Smooth muscle cell (in vitro differentiated cells): ENCODE measurements at regions not wholly inside any gene's neighbourhood (a gene's known extent, or its start where the extent isn't known, plus 50 kb on each side); places are given as distances from the start of the nearest gene placed in this dataset.

Source experiments
- DNase-seq: peaks from one replicate; lab custom pipeline; 2025; ENCODE audit not compliant: unreplicated experiment; lab: John Stamatoyannopoulos, UW
- H2AFZ ChIP-seq: fragments of 200-600 bp; sonication (generic); 2 replicates; pipeline ENCODE4 v1.6.0; 2016; ENCODE audit warnings: antibody characterized with exemption, low read depth, mild to moderate bottlenecking
- H3F3A ChIP-seq: fragments of 200-600 bp; sonication (generic); 2 replicates; pipeline ENCODE4 v1.6.0; 2017; ENCODE audit warnings: antibody characterized with exemption, low read depth
- H3K27ac ChIP-seq: fragments of 200-600 bp; sonication (generic); 2 replicates; pipeline ENCODE4 v1.5.1; 2016; ENCODE audit warnings: low read depth, mild to moderate bottlenecking
- H3K27me3 ChIP-seq: fragments of 200-600 bp; sonication (generic); 2 replicates; pipeline ENCODE4 v1.6.1; 2016; ENCODE audit warnings: low read depth, mild to moderate bottlenecking
- H3K36me3 ChIP-seq: fragments of 200-600 bp; sonication (generic); 2 replicates; pipeline ENCODE4 v1.5.1; 2016; ENCODE audit warnings: low read depth
- H3K4me1 ChIP-seq: fragments of 200-600 bp; sonication (generic); 2 replicates; pipeline ENCODE4 v1.5.1; 2016; ENCODE audit warnings: low read depth
- H3K4me2 ChIP-seq: fragments of 200-600 bp; sonication (generic); 2 replicates; pipeline ENCODE4 v1.6.0; 2016; ENCODE audit warnings: mild to moderate bottlenecking
- H3K4me3 ChIP-seq: fragments of 200-600 bp; sonication (generic); 2 replicates; pipeline ENCODE4 v1.5.1; 2016; ENCODE audit warnings: mild to moderate bottlenecking
- H3K79me2 ChIP-seq: fragments of 200-600 bp; sonication (generic); 2 replicates; pipeline ENCODE4 v1.6.0; 2016; ENCODE audit warnings: low read depth, mild to moderate bottlenecking
- H3K9ac ChIP-seq: fragments of 200-600 bp; sonication (generic); 2 replicates; pipeline ENCODE4 v1.6.0; 2016; ENCODE audit warnings: low read depth
- H3K9me3 ChIP-seq: fragments of 200-600 bp; sonication (generic); replicated peaks from 2 replicates; pipeline ENCODE4 v1.5.1; 2016; ENCODE audit warnings: low read depth
- H4K20me1 ChIP-seq: fragments of 200-600 bp; sonication (generic); 2 replicates; pipeline ENCODE4 v1.6.0; 2016; ENCODE audit warnings: low read depth
- WGBS: methylation state at CpG from one replicate; pipeline ENCODE4 v1.1.7; 2016; ENCODE audit warnings: low lambda C conversion rate; 5-methylcytosine and 5-hydroxymethylcytosine counted together
- TF ChIP-seq, protein P1 (sequence below): fragments of 200-600 bp; sonication (generic); IDR thresholded peaks from 2 replicates; pipeline ENCODE4 v1.5.1; 2017; ENCODE audit warnings: borderline replicate concordance, mild to moderate bottlenecking, antibody characterized with exemption; ENCODE audit not compliant: insufficient read depth, poor library complexity, severe bottlenecking

- H3K4me2 ChIP-seq = no peak overlapping the region
- no peaks in the 10 kb centered on the region for H3F3A ChIP-seq
- no peak overlapping the region for H2AFZ ChIP-seq
- no peaks in the 10 kb centered on the region for H3K27me3 ChIP-seq
- H3K4me1 ChIP-seq = peaks cover 6% of the 10 kb centered on the region
- H4K20me1 ChIP-seq = no peaks in the 10 kb centered on the region
- WGBS = 69% methylated on average over 14 of the region's 14 CpGs
- H3K79me2 ChIP-seq = no peaks in the 10 kb centered on the region
- H3K4me3 ChIP-seq = no peak overlapping the region
- no peak overlapping the region for H3K27ac ChIP-seq
- no peak overlapping the region for H3K9ac ChIP-seq
- H3K36me3 ChIP-seq = no peaks in the 10 kb centered on the region
- no peaks in the 10 kb centered on the region for H3K9me3 ChIP-seq
- TF ChIP-seq, protein P1, sequence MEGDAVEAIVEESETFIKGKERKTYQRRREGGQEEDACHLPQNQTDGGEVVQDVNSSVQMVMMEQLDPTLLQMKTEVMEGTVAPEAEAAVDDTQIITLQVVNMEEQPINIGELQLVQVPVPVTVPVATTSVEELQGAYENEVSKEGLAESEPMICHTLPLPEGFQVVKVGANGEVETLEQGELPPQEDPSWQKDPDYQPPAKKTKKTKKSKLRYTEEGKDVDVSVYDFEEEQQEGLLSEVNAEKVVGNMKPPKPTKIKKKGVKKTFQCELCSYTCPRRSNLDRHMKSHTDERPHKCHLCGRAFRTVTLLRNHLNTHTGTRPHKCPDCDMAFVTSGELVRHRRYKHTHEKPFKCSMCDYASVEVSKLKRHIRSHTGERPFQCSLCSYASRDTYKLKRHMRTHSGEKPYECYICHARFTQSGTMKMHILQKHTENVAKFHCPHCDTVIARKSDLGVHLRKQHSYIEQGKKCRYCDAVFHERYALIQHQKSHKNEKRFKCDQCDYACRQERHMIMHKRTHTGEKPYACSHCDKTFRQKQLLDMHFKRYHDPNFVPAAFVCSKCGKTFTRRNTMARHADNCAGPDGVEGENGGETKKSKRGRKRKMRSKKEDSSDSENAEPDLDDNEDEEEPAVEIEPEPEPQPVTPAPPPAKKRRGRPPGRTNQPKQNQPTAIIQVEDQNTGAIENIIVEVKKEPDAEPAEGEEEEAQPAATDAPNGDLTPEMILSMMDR = no peak
- no peak for DNase-seq
Observed at GRCh38 chr17:77556383-77557061, 402.0 kb upstream of the TNRC6C start.

DNA sequence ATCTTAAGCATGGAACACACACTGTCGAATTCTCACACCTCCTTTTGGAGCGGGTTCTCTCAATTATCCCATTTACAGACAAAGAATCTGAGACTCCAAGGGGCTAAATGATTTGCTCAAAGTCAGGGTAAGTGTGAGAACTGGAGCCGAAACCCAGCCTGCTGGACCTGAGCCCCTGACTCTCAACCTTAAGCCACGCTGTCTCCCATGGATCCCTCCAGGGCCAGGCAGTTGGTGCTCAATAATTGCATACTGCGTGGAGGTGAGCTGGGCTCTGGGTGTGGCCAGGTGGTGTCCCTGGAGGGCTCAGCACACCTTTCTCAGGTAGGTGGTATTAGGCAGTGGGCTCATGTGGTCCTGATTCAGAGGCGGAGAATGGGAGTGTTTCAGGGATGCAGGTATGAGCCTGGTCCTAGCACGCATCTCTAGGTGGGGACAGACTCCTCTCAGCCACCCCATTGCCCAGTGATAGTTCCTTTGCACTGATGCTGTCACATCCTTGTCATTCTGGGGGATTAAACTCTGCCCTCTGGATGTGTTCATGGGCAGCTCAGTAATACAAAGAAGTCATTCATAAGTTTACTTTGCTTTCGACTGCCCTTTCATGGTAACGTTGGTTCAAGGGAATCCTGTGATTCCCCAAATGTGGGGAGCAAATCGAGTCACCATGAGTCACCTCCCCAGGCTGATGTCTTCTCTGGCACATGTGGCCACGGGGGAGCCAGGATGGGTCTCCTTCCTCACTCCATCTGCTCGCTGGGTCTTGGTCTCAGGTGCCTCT, 399.5 kb upstream of the TNRC6C start:
- Histone ChIP-seq H3F3A (no peaks in the 10 kb centered on the region), H3K36me3 (no peaks in the 10 kb centered on the region), H3K79me2 (no peaks in the 10 kb centered on the region), H3K4me3 (no peak overlapping the region), H3K9me3 (no peaks in the 10 kb centered on the region), H3K27ac (no peak overlapping the region), H3K27me3 (no peaks in the 10 kb centered on the region), H4K20me1 (no peaks in the 10 kb centered on the region), H3K9ac (no peak overlapping the region), H2AFZ (no peak overlapping the region), H3K4me2 (no peak overlapping the region), H3K4me1 (peaks cover 6% of the 10 kb centered on the region)
- DNase-seq = no peak
- TF ChIP-seq, protein P1 = no peak
- 81% methylated on average over 12 of the region's 12 CpGs for WGBS

DNA sequence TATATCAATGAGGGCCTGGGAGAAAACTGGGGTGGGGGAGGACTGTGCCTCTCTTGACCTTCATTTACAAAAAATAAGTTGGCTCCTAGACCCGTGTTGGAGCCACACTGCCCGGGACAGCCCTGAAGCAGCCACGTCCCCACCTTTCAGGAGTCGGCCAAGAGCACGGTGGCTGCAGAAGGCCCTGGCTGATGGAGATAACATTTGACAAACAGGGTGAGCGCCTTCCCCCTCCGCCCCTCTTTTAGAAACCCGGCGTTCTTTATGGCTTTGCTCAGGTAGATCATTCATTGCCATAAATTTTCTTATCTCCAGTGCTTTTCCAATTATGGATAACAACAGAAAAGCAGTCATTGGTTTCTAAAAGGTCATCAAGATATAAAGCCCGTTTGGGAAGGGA, 398.1 kb upstream of the TNRC6C start:
- TF ChIP-seq, protein P1 = no peak
- H3K9me3 ChIP-seq = no peaks in the 10 kb centered on the region
- H3F3A ChIP-seq = no peaks in the 10 kb centered on the region
- no peaks in the 10 kb centered on the region for H3K27me3 ChIP-seq
- no peak overlapping the region for H3K4me2 ChIP-seq
- no peak overlapping the region for H2AFZ ChIP-seq
- H3K9ac ChIP-seq = no peak overlapping the region
- DNase-seq = no peak
- WGBS = 94% methylated on average over 10 of the region's 10 CpGs
- H3K4me1 ChIP-seq = peaks cover 6% of the 10 kb centered on the region
- H3K4me3 ChIP-seq = no peak overlapping the region
- H3K27ac ChIP-seq = no peak overlapping the region
- no peaks in the 10 kb centered on the region for H4K20me1 ChIP-seq
- H3K79me2 ChIP-seq = no peaks in the 10 kb centered on the region
- H3K36me3 ChIP-seq = no peaks in the 10 kb centered on the region
